NCI-H748 treated with DMSO at 0.1 percent for 48 hours (cell line): ENCODE measurements at regions not wholly inside any gene's neighbourhood (a gene's known extent, or its start where the extent isn't known, plus 50 kb on each side); places are given as distances from the start of the nearest gene placed in this dataset.
"Not testable (repeated sequence)": the region's sequence is repeated elsewhere in the genome, so short reads cannot be mapped to it uniquely, and the experiment has no call there.

Source experiments
- DNase-seq: peaks from one replicate; lab custom pipeline; 2025; lab: John Stamatoyannopoulos, UW

- no peak for DNase-seq
These were observed 133.4 kb downstream of the MACC1 start for GRCh38 chr7:20083781-20084180.

GRCh38 chr7:20079080-20079479, 138.1 kb downstream of the MACC1 start:
- no peak for DNase-seq

- DNase-seq: no peak
These were observed 140.3 kb downstream of the MACC1 start for GRCh38 chr7:20076835-20077234.

GRCh38 chr7:20075992-20076820, 141.0 kb downstream of the MACC1 start:
- no peak for DNase-seq

- no peak for DNase-seq
These were observed 141.7 kb downstream of the MACC1 start for GRCh38 chr7:20075440-20075839.

- DNase-seq: not testable (repeated sequence)
These were observed 149.2 kb downstream of the MACC1 start for GRCh38 chr7:20068004-20068403.

- DNase-seq: no peak
These were observed 152.0 kb downstream of the MACC1 start for GRCh38 chr7:20064974-20065862.

- DNase-seq: no peak
These were observed 152.8 kb downstream of the MACC1 start for GRCh38 chr7:20064181-20064970.

- no peak for DNase-seq
These were observed 153.5 kb downstream of the MACC1 start for GRCh38 chr7:20063644-20064043.

- no peak for DNase-seq
These were observed 154.3 kb downstream of the MACC1 start for GRCh38 chr7:20062932-20063331.

GRCh38 chr7:20053334-20054104, 163.7 kb downstream of the MACC1 start:
- no peak for DNase-seq

GRCh38 chr7:20050241-20050966, 166.8 kb downstream of the MACC1 start:
- no peak for DNase-seq

- no peak for DNase-seq
These were observed 178.5 kb downstream of the MACC1 start for GRCh38 chr7:20038676-20039075.

- no peak for DNase-seq
These were observed 181.8 kb downstream of the MACC1 start for GRCh38 chr7:20035279-20035875.

- DNase-seq: no peak
These were observed 183.4 kb downstream of the MACC1 start for GRCh38 chr7:20033621-20034400.

- no peak for DNase-seq
These were observed 184.4 kb downstream of the MACC1 start for GRCh38 chr7:20032741-20033140.

- no peak for DNase-seq
These were observed 186.2 kb downstream of the MACC1 start for GRCh38 chr7:20030915-20031362.

GRCh38 chr7:20030417-20030816, 186.8 kb downstream of the MACC1 start:
- no peak for DNase-seq

- no peak for DNase-seq
These were observed 190.4 kb downstream of the MACC1 start for GRCh38 chr7:20026762-20027161.
